PC-9 (cell line): ENCODE measurements at regions not wholly inside any gene's neighbourhood (a gene's known extent, or its start where the extent isn't known, plus 50 kb on each side); places are given as distances from the start of the nearest gene placed in this dataset.

Experiments
- EZH2 ChIP-seq: fragments of 200-600 bp; sonication (generic); IDR thresholded peaks from 2 replicates; pipeline ENCODE4 v1.8.0; 2017; ENCODE audit warnings: antibody characterized with exemption, low read depth
- TF ChIP-seq, protein P1 (sequence below): fragments of 200-600 bp; sonication (generic); conservative IDR thresholded peaks from 2 replicates; pipeline ENCODE4 v1.6.1; 2017; ENCODE audit warnings: mixed run types, antibody characterized with exemption, mild to moderate bottlenecking, moderate library complexity

DNA sequence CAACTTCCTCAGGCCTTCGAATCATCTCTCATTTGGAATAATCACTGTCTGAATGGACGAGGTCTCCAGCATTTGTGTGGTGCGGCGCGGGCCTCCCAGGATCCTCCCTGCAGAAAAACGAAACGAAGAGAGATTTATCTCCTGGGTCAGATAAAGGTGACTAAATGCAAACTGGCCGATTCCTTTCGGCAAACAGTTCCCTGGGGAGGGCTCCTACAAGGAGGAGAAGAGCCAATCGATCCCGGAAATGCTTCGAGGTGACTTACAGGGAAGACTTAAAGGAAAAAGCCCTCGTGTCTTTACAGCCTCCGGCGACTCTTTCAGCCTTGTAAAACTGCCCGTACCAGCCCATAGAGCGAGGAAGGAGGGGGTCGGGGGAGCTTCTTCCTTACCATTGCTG is 126.5 kb downstream of the MIAT start:
- TF ChIP-seq, protein P1, sequence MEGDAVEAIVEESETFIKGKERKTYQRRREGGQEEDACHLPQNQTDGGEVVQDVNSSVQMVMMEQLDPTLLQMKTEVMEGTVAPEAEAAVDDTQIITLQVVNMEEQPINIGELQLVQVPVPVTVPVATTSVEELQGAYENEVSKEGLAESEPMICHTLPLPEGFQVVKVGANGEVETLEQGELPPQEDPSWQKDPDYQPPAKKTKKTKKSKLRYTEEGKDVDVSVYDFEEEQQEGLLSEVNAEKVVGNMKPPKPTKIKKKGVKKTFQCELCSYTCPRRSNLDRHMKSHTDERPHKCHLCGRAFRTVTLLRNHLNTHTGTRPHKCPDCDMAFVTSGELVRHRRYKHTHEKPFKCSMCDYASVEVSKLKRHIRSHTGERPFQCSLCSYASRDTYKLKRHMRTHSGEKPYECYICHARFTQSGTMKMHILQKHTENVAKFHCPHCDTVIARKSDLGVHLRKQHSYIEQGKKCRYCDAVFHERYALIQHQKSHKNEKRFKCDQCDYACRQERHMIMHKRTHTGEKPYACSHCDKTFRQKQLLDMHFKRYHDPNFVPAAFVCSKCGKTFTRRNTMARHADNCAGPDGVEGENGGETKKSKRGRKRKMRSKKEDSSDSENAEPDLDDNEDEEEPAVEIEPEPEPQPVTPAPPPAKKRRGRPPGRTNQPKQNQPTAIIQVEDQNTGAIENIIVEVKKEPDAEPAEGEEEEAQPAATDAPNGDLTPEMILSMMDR = no peak
- TF ChIP-seq EZH2 = no peak
